Gastrocnemius medialis (tissue), 4 donors: ENCODE measurements at regions not wholly inside any gene's neighbourhood (a gene's known extent, or its start where the extent isn't known, plus 50 kb on each side); places are given as distances from the start of the nearest gene placed in this dataset.

Experiments used
- POLR2A ChIP-seq, 2 donors: fragments of 450-650 bp; IDR thresholded peaks; one replicate each; pipeline ENCODE4 v1.6.1; 2017; ENCODE audit warnings: antibody characterized with exemption in 2 of 2, mild to moderate bottlenecking in 2 of 2, moderate library complexity in 2 of 2
- TF ChIP-seq, protein P1 (sequence below), 5 experiments: fragments of 450-650 bp in 3 of 5; fragments of 200-600 bp in 2 of 5; sonication (generic) in 2 of 5; IDR thresholded peaks in 4 of 5; conservative IDR thresholded peaks in 1 of 5; 1 replicate in 4 of 5; 2 replicates in 1 of 5; pipeline ENCODE4 v1.5.1; 2016 to 2019; ENCODE audit warnings: antibody characterized with exemption in 5 of 5, mild to moderate bottlenecking in 3 of 5, moderate library complexity in 3 of 5

DNA sequence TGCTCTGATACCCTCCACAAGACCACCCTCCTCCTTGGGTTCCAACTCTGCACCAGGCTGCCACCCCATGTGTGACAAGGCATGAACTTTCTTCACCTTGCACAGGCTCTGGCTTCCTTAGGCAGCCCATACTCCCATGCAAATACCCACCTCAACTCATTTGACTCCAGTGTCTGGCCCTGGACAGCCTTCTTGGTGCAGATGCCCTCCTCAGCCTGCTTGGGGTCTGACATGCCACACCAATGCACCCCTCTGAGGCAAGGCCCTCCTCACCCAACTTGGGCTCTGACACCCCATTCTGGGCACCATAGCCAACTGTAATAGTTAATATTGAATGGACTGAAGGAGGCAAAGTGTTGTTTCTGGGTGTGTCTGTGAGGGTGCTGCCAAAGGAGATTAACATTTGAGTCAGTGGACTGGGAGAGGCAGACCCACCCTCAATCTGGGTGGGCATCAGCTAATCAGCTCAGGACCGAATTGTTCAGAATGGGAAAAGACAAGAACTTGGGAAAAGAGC, 115.0 kb upstream of the EPB41L4A start:
- TF ChIP-seq, protein P1, sequence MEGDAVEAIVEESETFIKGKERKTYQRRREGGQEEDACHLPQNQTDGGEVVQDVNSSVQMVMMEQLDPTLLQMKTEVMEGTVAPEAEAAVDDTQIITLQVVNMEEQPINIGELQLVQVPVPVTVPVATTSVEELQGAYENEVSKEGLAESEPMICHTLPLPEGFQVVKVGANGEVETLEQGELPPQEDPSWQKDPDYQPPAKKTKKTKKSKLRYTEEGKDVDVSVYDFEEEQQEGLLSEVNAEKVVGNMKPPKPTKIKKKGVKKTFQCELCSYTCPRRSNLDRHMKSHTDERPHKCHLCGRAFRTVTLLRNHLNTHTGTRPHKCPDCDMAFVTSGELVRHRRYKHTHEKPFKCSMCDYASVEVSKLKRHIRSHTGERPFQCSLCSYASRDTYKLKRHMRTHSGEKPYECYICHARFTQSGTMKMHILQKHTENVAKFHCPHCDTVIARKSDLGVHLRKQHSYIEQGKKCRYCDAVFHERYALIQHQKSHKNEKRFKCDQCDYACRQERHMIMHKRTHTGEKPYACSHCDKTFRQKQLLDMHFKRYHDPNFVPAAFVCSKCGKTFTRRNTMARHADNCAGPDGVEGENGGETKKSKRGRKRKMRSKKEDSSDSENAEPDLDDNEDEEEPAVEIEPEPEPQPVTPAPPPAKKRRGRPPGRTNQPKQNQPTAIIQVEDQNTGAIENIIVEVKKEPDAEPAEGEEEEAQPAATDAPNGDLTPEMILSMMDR (IDR thresholded peaks at IDR 0.05 in 4 of 5, conservative IDR thresholded peaks at IDR 0.05 in 1 of 5): no peak
- TF ChIP-seq POLR2A (IDR thresholded peaks at IDR 0.05): no peak
